ENCODE measurements at regions not wholly inside any gene's neighbourhood (a gene's known extent, or its start where the extent isn't known, plus 50 kb on each side); places are given as distances from the start of the nearest gene placed in this dataset.

DNA sequence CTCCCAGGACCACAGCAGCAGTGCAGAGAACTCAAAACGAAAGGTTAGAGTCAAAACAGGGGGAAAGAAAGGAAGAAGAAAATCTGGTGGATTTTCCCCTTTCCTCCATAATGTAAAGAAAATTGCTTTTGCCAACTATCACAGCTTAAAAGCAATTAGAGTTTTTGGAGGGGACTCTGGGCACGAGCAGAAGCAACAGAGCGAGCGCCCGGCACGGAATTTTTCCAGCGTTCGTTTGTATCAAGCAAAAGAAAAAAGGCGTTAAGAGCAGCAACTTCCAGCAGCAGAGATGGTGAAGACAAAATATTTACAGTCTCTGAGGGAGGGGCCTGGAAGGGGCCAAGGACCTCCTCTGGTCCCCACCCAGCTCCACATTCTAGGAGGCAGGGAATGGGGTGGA is 174.9 kb upstream of the LINGO1 start:
- TF ChIP-seq, protein P1, sequence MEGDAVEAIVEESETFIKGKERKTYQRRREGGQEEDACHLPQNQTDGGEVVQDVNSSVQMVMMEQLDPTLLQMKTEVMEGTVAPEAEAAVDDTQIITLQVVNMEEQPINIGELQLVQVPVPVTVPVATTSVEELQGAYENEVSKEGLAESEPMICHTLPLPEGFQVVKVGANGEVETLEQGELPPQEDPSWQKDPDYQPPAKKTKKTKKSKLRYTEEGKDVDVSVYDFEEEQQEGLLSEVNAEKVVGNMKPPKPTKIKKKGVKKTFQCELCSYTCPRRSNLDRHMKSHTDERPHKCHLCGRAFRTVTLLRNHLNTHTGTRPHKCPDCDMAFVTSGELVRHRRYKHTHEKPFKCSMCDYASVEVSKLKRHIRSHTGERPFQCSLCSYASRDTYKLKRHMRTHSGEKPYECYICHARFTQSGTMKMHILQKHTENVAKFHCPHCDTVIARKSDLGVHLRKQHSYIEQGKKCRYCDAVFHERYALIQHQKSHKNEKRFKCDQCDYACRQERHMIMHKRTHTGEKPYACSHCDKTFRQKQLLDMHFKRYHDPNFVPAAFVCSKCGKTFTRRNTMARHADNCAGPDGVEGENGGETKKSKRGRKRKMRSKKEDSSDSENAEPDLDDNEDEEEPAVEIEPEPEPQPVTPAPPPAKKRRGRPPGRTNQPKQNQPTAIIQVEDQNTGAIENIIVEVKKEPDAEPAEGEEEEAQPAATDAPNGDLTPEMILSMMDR (conservative IDR thresholded peaks at IDR 0.05 in 1 of 2, IDR thresholded peaks at IDR 0.05 in 1 of 2; ENCODE audit: low read depth in 1 of 2, low read length in 2 of 2): no peak
- no peak for TF ChIP-seq EZH2 (IDR thresholded peaks at IDR 0.05; ENCODE audit: low read length, missing control alignments)
